ENCODE measurements at regions not wholly inside any gene's neighbourhood (a gene's known extent, or its start where the extent isn't known, plus 50 kb on each side); places are given as distances from the start of the nearest gene placed in this dataset.
A peak's percentile ranks its signal among the peaks of the same experiment; 100 is the strongest.

DNA sequence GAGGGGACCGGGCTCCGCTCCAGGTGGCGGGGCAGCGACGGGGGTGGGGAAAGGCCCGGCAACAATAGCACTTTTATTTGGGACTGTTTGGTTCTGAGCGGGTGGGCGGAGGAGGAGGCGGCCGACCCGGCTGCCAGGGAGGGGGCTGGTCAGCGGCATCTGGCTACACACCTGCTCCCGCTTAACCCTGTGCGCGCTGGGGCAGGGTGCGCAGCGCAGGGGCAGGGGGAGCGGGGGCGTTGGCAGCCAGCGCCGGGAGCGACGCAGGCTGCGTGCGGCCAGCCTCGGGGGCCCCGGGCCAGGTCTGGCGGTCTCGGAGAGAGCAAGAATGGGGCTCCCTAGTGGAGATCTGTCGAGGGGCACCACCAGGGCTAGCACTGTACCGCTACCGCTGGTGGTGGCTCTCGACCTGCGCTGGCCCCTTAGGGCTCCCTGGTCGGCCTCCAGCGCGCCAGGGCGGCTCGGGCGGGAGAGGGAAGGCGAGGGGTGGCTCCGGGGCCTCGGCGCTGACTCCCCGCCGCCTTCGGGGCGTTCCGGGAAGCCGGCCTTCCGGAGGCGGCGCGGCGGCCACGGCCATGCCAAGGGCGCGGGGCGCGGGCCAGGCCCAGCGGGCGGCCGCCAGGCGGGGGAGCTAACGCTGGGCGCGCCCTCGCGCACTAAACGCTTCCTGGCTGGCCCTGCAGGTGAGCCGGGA lies 92.4 kb downstream of the NCR2 start:
- CTCF ChIA-PET, result interaction anchor here (1.3 to 9.2 kb wide), 2 partner anchors 165 to 175 kb away, joined by 5 to 118 read pairs; no protein-coding TSS in a partner anchor
- POLR2A ChIA-PET, result no interaction called here
- Histone ChIP-seq H3K27ac (ENCODE audit: extremely low read depth, low read depth, low read length) (peak overlapping the region; percentile 67; the same call in 1 of the 2 replicates), H3K36me3 (ENCODE audit: control insufficient read depth in 2 of 2, insufficient read depth in 1 of 2, low read length in 2 of 2) (no peaks in the 10 kb centered on the region), H3K4me3 (ENCODE audit: low read depth, low read length) (peak overlapping the region; percentile 29), H3K4me1 (ENCODE audit: control insufficient read depth, insufficient read depth, low read length) (peaks cover 12% of the 10 kb centered on the region), H3K9me3 (ENCODE audit: control insufficient read depth, insufficient read depth, low read depth, low read length) (no peaks in the 10 kb centered on the region)
- TF ChIP-seq ZNF10 (tag by site-specific recombination; IDR thresholded peaks at IDR 0.05), result no peak
- TF ChIP-seq, protein P1, sequence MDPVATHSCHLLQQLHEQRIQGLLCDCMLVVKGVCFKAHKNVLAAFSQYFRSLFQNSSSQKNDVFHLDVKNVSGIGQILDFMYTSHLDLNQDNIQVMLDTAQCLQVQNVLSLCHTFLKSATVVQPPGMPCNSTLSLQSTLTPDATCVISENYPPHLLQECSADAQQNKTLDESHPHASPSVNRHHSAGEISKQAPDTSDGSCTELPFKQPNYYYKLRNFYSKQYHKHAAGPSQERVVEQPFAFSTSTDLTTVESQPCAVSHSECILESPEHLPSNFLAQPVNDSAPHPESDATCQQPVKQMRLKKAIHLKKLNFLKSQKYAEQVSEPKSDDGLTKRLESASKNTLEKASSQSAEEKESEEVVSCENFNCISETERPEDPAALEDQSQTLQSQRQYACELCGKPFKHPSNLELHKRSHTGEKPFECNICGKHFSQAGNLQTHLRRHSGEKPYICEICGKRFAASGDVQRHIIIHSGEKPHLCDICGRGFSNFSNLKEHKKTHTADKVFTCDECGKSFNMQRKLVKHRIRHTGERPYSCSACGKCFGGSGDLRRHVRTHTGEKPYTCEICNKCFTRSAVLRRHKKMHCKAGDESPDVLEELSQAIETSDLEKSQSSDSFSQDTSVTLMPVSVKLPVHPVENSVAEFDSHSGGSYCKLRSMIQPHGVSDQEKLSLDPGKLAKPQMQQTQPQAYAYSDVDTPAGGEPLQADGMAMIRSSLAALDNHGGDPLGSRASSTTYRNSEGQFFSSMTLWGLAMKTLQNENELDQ (tag by site-specific recombination; IDR thresholded peaks at IDR 0.05; ENCODE audit: low read depth), result no peak
- no peak for TF ChIP-seq ZNF311 (tag by site-specific recombination; IDR thresholded peaks at IDR 0.05; ENCODE audit: borderline replicate concordance)
- no peak for TF ChIP-seq ZNF155 (tag by site-specific recombination; IDR thresholded peaks at IDR 0.05)
- TF ChIP-seq ZNF211 (tag by site-specific recombination; IDR thresholded peaks at IDR 0.05; ENCODE audit: low read depth), result no peak
- TF ChIP-seq HOXD13 (CRISPR knock-in tag; IDR thresholded peaks at IDR 0.05; ENCODE audit: borderline replicate concordance), result no peak
- TF ChIP-seq, protein P2, sequence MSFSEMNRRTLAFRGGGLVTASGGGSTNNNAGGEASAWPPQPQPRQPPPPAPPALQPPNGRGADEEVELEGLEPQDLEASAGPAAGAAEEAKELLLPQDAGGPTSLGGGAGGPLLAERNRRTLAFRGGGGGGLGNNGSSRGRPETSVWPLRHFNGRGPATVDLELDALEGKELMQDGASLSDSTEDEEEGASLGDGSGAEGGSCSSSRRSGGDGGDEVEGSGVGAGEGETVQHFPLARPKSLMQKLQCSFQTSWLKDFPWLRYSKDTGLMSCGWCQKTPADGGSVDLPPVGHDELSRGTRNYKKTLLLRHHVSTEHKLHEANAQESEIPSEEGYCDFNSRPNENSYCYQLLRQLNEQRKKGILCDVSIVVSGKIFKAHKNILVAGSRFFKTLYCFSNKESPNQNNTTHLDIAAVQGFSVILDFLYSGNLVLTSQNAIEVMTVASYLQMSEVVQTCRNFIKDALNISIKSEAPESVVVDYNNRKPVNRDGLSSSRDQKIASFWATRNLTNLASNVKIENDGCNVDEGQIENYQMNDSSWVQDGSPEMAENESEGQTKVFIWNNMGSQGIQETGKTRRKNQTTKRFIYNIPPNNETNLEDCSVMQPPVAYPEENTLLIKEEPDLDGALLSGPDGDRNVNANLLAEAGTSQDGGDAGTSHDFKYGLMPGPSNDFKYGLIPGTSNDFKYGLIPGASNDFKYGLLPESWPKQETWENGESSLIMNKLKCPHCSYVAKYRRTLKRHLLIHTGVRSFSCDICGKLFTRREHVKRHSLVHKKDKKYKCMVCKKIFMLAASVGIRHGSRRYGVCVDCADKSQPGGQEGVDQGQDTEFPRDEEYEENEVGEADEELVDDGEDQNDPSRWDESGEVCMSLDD (tag by site-specific recombination; IDR thresholded peaks at IDR 0.05), result no peak
- TF ChIP-seq, protein P3, sequence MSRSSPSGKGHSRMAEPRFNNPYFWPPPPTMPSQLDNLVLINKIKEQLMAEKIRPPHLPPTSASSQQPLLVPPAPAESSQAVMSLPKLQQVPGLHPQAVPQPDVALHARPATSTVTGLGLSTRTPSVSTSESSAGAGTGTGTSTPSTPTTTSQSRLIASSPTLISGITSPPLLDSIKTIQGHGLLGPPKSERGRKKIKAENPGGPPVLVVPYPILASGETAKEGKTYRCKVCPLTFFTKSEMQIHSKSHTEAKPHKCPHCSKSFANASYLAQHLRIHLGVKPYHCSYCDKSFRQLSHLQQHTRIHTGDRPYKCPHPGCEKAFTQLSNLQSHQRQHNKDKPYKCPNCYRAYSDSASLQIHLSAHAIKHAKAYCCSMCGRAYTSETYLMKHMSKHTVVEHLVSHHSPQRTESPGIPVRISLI (tag by site-specific recombination; IDR thresholded peaks at IDR 0.05), result no peak
- no peak for TF ChIP-seq SCRT2 (tag by site-specific recombination; IDR thresholded peaks at IDR 0.05)
- TF ChIP-seq, protein P4, sequence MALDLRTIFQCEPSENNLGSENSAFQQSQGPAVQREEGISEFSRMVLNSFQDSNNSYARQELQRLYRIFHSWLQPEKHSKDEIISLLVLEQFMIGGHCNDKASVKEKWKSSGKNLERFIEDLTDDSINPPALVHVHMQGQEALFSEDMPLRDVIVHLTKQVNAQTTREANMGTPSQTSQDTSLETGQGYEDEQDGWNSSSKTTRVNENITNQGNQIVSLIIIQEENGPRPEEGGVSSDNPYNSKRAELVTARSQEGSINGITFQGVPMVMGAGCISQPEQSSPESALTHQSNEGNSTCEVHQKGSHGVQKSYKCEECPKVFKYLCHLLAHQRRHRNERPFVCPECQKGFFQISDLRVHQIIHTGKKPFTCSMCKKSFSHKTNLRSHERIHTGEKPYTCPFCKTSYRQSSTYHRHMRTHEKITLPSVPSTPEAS (tag by site-specific recombination; IDR thresholded peaks at IDR 0.05), result no peak
- TF ChIP-seq ZNF335 (tag by site-specific recombination; conservative IDR thresholded peaks at IDR 0.05), result no peak
- peak; percentile 60 for TF ChIP-seq EGR2 (tag by site-specific recombination; IDR thresholded peaks at IDR 0.05; ENCODE audit: low read depth)
- no peak for TF ChIP-seq ZNF501 (tag by site-specific recombination; IDR thresholded peaks at IDR 0.05)
- TF ChIP-seq, protein P5, sequence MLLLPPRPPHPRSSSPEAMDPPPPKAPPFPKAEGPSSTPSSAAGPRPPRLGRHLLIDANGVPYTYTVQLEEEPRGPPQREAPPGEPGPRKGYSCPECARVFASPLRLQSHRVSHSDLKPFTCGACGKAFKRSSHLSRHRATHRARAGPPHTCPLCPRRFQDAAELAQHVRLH (tag by site-specific recombination; IDR thresholded peaks at IDR 0.05), result no peak
- no peak for TF ChIP-seq KLF1 (tag by site-specific recombination; IDR thresholded peaks at IDR 0.05)
- no peak for TF ChIP-seq ZNF776 (tag by site-specific recombination; IDR thresholded peaks at IDR 0.05; ENCODE audit: borderline replicate concordance)
- no peak for TF ChIP-seq HOXA7 (CRISPR knock-in tag; IDR thresholded peaks at IDR 0.05; ENCODE audit: borderline replicate concordance)
- no peak for TF ChIP-seq ZSCAN16 (tag by site-specific recombination; IDR thresholded peaks at IDR 0.05)
- TF ChIP-seq SP2 (tag by site-specific recombination; IDR thresholded peaks at IDR 0.05), result 0 out of 2 replicates have a peak, but pooled peaks have one; percentile 12
- TF ChIP-seq ZNF76 (tag by site-specific recombination; IDR thresholded peaks at IDR 0.05; ENCODE audit: borderline replicate concordance, low read depth), result no peak
- TF ChIP-seq, protein P6, sequence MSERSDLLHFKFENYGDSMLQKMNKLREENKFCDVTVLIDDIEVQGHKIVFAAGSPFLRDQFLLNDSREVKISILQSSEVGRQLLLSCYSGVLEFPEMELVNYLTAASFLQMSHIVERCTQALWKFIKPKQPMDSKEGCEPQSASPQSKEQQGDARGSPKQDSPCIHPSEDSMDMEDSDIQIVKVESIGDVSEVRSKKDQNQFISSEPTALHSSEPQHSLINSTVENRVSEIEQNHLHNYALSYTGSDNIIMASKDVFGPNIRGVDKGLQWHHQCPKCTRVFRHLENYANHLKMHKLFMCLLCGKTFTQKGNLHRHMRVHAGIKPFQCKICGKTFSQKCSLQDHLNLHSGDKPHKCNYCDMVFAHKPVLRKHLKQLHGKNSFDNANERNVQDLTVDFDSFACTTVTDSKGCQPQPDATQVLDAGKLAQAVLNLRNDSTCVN (tag by site-specific recombination; optimal IDR thresholded peaks at IDR 0.05), result peak; percentile 38
- TF ChIP-seq ZFHX2 (tag by site-specific recombination; conservative IDR thresholded peaks at IDR 0.05), result peak; percentile 58
- no peak for TF ChIP-seq ZNF624 (tag by site-specific recombination; IDR thresholded peaks at IDR 0.05)
- TF ChIP-seq ZNF302 (tag by site-specific recombination; IDR thresholded peaks at IDR 0.05; ENCODE audit: low read depth), result no peak
